Astrocyte of the spinal cord (primary cell): ENCODE measurements at regions not wholly inside any gene's neighbourhood (a gene's known extent, or its start where the extent isn't known, plus 50 kb on each side); places are given as distances from the start of the nearest gene placed in this dataset.

Experiments used
- DNase-seq: peaks from one replicate; pipeline ENCODE4 v3.0.0; 2011; ENCODE audit warnings: low read depth, low spot score
- H3K4me3 ChIP-seq: 2 replicates; pipeline ENCODE4 v1.5.1; 2011; ENCODE audit warnings: low read depth, mild to moderate bottlenecking, low read length, moderate library complexity
- CTCF ChIP-seq: IDR thresholded peaks from 2 replicates; pipeline ENCODE4 v1.5.1; 2012; ENCODE audit warnings: low read depth, mild to moderate bottlenecking, low read length, inconsistent platforms
- in situ Hi-C: cut with HindIII; loops from 2 replicates; pipeline ENCODE4 v1.10.0; 2017; ENCODE audit warnings: low sequenced_read_pairs

GRCh38 chr20:54339093-54339492 is 131.2 kb downstream of the PFDN4 start:
- in situ Hi-C loops = no loop called here

DNA sequence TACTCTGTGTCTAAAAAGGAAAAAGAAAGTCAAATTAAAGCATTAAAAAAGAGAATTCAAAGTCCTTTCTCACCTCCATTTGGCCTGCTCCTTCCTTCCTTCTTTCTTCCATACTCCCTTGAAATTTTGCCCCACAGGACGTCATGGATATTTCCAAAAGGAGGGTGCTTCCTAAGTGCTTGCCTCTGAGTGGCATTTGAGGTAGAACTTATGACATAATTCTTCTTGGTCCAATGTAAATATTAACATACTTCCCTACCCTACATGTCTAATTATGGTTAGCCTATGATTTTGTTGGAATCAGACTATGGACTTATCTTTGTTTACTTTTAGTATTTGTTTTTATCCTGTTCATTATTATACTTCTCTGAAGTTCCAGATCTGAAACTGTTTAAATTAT is 132.3 kb downstream of the PFDN4 start:
- DNase-seq = no peak
- H3K4me3 ChIP-seq = no peak overlapping the region
- no peak for TF ChIP-seq CTCF
- in situ Hi-C loops = no loop called here

More at GRCh38 chr20:54339093-54339492, 131.2 kb downstream of the PFDN4 start:
- no peak for DNase-seq
- no peak overlapping the region for H3K4me3 ChIP-seq
- TF ChIP-seq CTCF = no peak

DNA sequence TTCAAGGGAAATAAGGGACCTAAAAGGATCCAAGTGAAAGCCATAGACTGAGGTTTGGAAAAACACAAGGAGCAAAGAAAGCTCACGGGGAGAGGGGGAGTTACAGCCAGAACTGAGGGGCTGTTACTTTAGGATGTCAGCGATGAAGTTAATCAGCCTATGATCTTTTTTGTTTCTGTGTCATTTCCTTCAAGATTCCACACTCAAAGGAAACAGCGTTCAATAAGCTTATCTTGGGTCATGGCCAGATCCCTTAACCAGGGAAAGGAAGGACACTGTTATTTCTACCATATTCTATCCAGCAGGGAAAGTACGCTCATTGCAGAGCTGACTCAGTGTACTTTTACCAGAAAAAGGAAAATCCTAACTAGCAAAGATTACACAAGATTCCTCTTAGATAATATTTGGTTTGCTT is 132.8 kb downstream of the PFDN4 start:
- TF ChIP-seq CTCF = no peak

DNA sequence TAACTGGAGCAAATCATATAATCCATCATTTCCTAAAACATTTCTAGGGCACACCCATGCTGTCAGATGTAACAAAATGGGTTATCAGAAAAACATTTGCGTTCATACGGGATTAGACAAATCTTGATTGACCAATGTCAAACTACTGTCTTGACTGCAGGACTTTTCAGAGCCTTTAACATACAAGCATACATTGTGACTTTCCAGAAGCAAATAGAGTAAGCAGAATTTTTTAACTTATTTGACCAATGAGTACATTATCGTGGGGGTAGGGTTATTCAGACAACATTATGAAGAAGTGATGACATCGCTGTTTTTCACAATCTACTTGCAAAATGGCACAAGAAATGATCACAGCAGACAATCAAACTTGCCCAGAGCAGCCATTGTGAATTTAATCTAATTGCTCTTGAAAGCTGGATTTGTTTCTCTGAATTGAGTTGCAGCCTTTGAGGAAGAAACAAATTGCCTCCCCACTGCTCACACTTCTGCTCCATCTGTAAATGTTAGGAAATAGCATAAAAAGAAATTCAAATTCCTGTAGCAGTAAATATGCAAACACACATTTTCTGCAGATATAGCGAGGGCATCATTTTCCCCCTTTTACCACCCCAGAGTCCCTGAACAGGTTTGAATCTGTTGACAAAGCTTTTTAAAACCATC is 133.0 kb upstream of the DOK5 start:
- TF ChIP-seq CTCF = no peak
- in situ Hi-C loops = no loop called here
- H3K4me3 ChIP-seq = no peak overlapping the region
- DNase-seq = no peak

More for the DNA sequence above, 132.8 kb downstream of the PFDN4 start:
- in situ Hi-C loops = no loop called here
- DNase-seq = peak; percentile 90
- no peak overlapping the region for H3K4me3 ChIP-seq

DNA sequence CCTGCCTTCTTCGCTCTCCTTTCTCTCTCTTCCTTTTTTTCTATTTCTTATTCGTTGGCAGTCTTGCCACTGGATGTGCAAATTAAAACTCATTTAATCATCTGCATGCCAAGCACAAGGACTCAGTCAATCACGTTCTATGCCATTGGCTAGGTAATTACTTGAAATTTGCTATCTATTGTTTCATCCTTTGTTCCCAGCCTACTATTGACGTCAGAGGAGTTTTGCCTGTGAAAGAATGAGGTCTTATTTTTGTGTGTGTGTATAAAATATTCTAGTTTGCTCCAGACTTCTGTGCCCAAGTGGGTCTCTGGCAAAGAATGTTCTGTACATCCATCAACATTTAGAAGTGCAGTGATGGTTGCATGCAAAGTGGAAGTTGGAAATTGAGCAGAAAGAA is 132.3 kb upstream of the DOK5 start:
- H3K4me3 ChIP-seq = no peak overlapping the region
- DNase-seq = no peak
- no peak for TF ChIP-seq CTCF
- in situ Hi-C loops = no loop called here

GRCh38 chr20:54343634-54344033 is 131.8 kb upstream of the DOK5 start:
- no peak overlapping the region for H3K4me3 ChIP-seq
- no peak for TF ChIP-seq CTCF
- in situ Hi-C loops = no loop called here
- DNase-seq = no peak
